HEK293 (cell line): ENCODE measurements at regions not wholly inside any gene's neighbourhood (a gene's known extent, or its start where the extent isn't known, plus 50 kb on each side); places are given as distances from the start of the nearest gene placed in this dataset.

Source experiments
- ZNF239 ChIP-seq: fragments of 450-650 bp; formaldehyde crosslinking; IDR thresholded peaks from 2 replicates; pipeline ENCODE4 v1.5.1; 2016; ENCODE audit warnings: missing biosample characterization, missing genetic modification characterization
- ZNF785 ChIP-seq: fragments of 450-650 bp; formaldehyde crosslinking; IDR thresholded peaks from 2 replicates; pipeline ENCODE4 v1.5.1; 2016; ENCODE audit warnings: missing biosample characterization, missing genetic modification characterization
- TF ChIP-seq, protein P1 (sequence below): fragments of 450-650 bp; formaldehyde crosslinking; optimal IDR thresholded peaks from 2 replicates; pipeline ENCODE3; 2016; ENCODE audit warnings: missing biosample characterization, mild to moderate bottlenecking, missing genetic modification characterization
- TF ChIP-seq, protein P2 (sequence below): fragments of 450-650 bp; formaldehyde crosslinking; IDR thresholded peaks from 2 replicates; pipeline ENCODE4 v1.5.1; 2016; ENCODE audit warnings: missing biosample characterization, missing genetic modification characterization
- TF ChIP-seq, protein P3 (sequence below): fragments of 450-650 bp; formaldehyde crosslinking; IDR thresholded peaks from 2 replicates; pipeline ENCODE4 v1.5.1; 2016; ENCODE audit warnings: missing biosample characterization, missing genetic modification characterization

- TF ChIP-seq, protein P1, sequence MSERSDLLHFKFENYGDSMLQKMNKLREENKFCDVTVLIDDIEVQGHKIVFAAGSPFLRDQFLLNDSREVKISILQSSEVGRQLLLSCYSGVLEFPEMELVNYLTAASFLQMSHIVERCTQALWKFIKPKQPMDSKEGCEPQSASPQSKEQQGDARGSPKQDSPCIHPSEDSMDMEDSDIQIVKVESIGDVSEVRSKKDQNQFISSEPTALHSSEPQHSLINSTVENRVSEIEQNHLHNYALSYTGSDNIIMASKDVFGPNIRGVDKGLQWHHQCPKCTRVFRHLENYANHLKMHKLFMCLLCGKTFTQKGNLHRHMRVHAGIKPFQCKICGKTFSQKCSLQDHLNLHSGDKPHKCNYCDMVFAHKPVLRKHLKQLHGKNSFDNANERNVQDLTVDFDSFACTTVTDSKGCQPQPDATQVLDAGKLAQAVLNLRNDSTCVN (tag by site-specific recombination) = no peak
- TF ChIP-seq ZNF785 (tag by site-specific recombination) (no peak), ZNF239 (no peak)
- TF ChIP-seq, protein P2, sequence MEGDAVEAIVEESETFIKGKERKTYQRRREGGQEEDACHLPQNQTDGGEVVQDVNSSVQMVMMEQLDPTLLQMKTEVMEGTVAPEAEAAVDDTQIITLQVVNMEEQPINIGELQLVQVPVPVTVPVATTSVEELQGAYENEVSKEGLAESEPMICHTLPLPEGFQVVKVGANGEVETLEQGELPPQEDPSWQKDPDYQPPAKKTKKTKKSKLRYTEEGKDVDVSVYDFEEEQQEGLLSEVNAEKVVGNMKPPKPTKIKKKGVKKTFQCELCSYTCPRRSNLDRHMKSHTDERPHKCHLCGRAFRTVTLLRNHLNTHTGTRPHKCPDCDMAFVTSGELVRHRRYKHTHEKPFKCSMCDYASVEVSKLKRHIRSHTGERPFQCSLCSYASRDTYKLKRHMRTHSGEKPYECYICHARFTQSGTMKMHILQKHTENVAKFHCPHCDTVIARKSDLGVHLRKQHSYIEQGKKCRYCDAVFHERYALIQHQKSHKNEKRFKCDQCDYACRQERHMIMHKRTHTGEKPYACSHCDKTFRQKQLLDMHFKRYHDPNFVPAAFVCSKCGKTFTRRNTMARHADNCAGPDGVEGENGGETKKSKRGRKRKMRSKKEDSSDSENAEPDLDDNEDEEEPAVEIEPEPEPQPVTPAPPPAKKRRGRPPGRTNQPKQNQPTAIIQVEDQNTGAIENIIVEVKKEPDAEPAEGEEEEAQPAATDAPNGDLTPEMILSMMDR (tag by site-specific recombination) = no peak
- TF ChIP-seq, protein P3, sequence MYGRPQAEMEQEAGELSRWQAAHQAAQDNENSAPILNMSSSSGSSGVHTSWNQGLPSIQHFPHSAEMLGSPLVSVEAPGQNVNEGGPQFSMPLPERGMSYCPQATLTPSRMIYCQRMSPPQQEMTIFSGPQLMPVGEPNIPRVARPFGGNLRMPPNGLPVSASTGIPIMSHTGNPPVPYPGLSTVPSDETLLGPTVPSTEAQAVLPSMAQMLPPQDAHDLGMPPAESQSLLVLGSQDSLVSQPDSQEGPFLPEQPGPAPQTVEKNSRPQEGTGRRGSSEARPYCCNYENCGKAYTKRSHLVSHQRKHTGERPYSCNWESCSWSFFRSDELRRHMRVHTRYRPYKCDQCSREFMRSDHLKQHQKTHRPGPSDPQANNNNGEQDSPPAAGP (tag by site-specific recombination) = no peak
Observed at GRCh38 chr4:22949161-22949855, 256.6 kb downstream of the GBA3 start.
